Adrenal gland (tissue), 9 donors: ENCODE measurements at regions not wholly inside any gene's neighbourhood (a gene's known extent, or its start where the extent isn't known, plus 50 kb on each side); places are given as distances from the start of the nearest gene placed in this dataset.
A peak's percentile ranks its signal among the peaks of the same experiment; 100 is the strongest.

Source experiments
- DNase-seq, 7 donors: peaks; one replicate each; pipeline ENCODE4 v3.0.0-alpha.2; 2019 to 2020
- H3K27ac ChIP-seq, 5 donors: fragments of 200-600 bp; sonication (generic) in 4 of 5; 1 replicate in 3 of 5; 2 replicates in 2 of 5; pipeline versions ENCODE4 v1.5.1 to v1.8.0; 2016 to 2020; ENCODE audit warnings: mild to moderate bottlenecking in 1 of 5
- H3K27me3 ChIP-seq: fragments of 200-600 bp; 2 replicates; pipeline ENCODE4 v1.8.0; 2021
- H3K36me3 ChIP-seq, 2 donors: fragments of 200-600 bp; replicated peaks in 1 of 2; 1 replicate in 1 of 2; 2 replicates in 1 of 2; pipeline versions ENCODE4 v1.5.1 to v1.8.0; 2018 to 2022
- H3K4me1 ChIP-seq, 2 donors: fragments of 200-600 bp; replicated peaks in 1 of 2; 1 replicate in 1 of 2; 2 replicates in 1 of 2; pipeline versions ENCODE4 v1.5.1 to v1.8.0; 2018 to 2021
- H3K4me3 ChIP-seq, 4 donors: fragments of 200-600 bp; sonication (generic) in 3 of 4; one replicate each; pipeline ENCODE4 v1.5.1; 2016 to 2018
- H3K9me3 ChIP-seq, 3 donors: fragments of 200-600 bp; sonication (generic) in 1 of 3; replicated peaks in 1 of 3; 1 replicate in 2 of 3; 2 replicates in 1 of 3; pipeline versions ENCODE4 v1.5.1 to v1.8.0; 2016 to 2021
- POLR2A ChIP-seq, 2 donors: fragments of 450-650 bp; IDR thresholded peaks; one replicate each; pipeline ENCODE4 v1.6.1; 2017; ENCODE audit warnings: antibody characterized with exemption in 2 of 2, mild to moderate bottlenecking in 2 of 2, moderate library complexity in 1 of 2
- WGBS, 4 donors: extraction: QIAGEN DNeasy Blood & Tissue Kit in 2 of 4; methylation state at CpG; one replicate each; pipeline versions ENCODE4 v1.1.5 to v1.1.7; 2013 to 2017; 5-methylcytosine and 5-hydroxymethylcytosine counted together
- intact Hi-C, 2 donors: fragments of 100-400 bp; cut with DNase I; formaldehyde crosslinking; loops; one replicate each; pipeline versions ENCODE4 v1.14.1 to v1.15.0; 2022 to 2023
- TF ChIP-seq, protein P1 (sequence below), 6 experiments: fragments of 450-650 bp in 4 of 6; fragments of 200-600 bp in 2 of 6; sonication (generic) in 1 of 6; IDR thresholded peaks; 1 replicate in 5 of 6; 2 replicates in 1 of 6; pipeline versions ENCODE4 v1.5.1 to v1.8.0; 2016 to 2021; ENCODE audit warnings: antibody characterized with exemption in 6 of 6, mild to moderate bottlenecking in 2 of 6, moderate library complexity in 1 of 6
- donor health status: healthy with polysubstance abuse.
- donor health status: Bipolar disorder and iron deficiency.
- donor health status: DM: yes; HTN: yes; CAD: no.
- donor health status: DM: no; HTN: no; CAD: no.
- donor health status: DM: no; HTN: no; CAD: no.

DNA sequence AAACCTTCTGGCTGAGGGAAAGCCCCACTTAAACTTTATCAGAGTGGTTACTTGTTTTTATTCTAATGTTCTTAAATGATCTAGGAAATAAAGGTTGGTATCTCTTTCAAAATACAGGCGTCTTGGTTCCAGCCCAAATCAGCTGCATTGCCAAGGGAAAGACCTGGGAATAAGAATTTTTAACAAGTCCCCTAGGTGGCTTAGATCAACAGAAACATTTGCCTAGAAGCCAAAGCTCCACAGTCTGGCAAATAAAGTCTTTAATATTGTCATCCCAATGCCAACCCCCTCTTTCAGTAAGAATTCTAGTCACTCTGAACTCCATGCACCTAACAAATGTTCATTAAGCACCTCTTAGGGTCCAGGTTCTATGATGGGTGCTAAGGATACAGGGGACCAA lies 66.8 kb downstream of the ARL6IP4 start:
- Histone ChIP-seq H3K27ac (no peak overlapping the region), H3K4me1 (peaks cover 29 to 42% of the 10 kb centered on the region in 2 donors), H3K9me3 (no peaks in the 10 kb centered on the region), H3K27me3 (no peaks in the 10 kb centered on the region), H3K4me3 (no peak overlapping the region), H3K36me3 (no peaks in the 10 kb centered on the region)
- intact Hi-C loops = loop anchor here (10.0 kb wide), 1 partner anchor 108 kb away; the partner anchor contains the start of gene PITPNM2 (in 2 of the 2)
- TF ChIP-seq, protein P1, sequence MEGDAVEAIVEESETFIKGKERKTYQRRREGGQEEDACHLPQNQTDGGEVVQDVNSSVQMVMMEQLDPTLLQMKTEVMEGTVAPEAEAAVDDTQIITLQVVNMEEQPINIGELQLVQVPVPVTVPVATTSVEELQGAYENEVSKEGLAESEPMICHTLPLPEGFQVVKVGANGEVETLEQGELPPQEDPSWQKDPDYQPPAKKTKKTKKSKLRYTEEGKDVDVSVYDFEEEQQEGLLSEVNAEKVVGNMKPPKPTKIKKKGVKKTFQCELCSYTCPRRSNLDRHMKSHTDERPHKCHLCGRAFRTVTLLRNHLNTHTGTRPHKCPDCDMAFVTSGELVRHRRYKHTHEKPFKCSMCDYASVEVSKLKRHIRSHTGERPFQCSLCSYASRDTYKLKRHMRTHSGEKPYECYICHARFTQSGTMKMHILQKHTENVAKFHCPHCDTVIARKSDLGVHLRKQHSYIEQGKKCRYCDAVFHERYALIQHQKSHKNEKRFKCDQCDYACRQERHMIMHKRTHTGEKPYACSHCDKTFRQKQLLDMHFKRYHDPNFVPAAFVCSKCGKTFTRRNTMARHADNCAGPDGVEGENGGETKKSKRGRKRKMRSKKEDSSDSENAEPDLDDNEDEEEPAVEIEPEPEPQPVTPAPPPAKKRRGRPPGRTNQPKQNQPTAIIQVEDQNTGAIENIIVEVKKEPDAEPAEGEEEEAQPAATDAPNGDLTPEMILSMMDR (IDR thresholded peaks at IDR 0.05) = no peak
- TF ChIP-seq POLR2A (IDR thresholded peaks at IDR 0.05) = no peak
- WGBS, 4 donors = 68 to 85% (median 77%) methylated on average over 1 of the region's 1 CpG
- DNase-seq = no peak

DNA sequence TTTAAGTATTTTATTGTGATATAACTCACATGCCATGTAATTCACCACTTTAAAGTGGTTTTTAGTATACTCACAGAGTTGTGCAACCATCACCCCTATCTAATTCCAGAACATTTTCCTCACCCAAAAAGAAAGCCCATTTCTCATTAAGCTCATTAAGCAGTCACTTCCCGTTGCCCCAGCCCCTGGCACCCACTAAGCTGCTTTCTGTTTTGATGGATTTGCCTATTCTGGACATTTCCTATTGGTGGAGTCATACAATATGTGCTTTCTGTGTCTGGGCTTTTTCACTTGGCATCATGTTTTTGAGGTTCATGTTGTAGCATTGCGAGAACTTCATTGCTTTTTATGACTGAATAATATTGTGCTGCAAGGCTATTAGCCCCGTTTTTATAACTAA lies 66.0 kb downstream of the ARL6IP4 start:
- 77 to 86% (median 78%) methylated on average over 3 of the region's 3 CpGs for WGBS, 4 donors
- H3K36me3 ChIP-seq = no peaks in the 10 kb centered on the region
- DNase-seq = no peak
- intact Hi-C loops = loop anchor here (10.0 kb wide), 1 partner anchor 108 kb away; the partner anchor contains the start of gene PITPNM2 (in 2 of the 2)
- TF ChIP-seq, protein P1 (IDR thresholded peaks at IDR 0.05) = no peak
- no peak for TF ChIP-seq POLR2A (IDR thresholded peaks at IDR 0.05)
- H3K4me1 ChIP-seq = peaks cover 29 to 42% of the 10 kb centered on the region in 2 donors
- H3K27ac ChIP-seq = no peak overlapping the region
- H3K27me3 ChIP-seq = no peaks in the 10 kb centered on the region
- H3K4me3 ChIP-seq = no peak overlapping the region
- H3K9me3 ChIP-seq = no peaks in the 10 kb centered on the region

DNA sequence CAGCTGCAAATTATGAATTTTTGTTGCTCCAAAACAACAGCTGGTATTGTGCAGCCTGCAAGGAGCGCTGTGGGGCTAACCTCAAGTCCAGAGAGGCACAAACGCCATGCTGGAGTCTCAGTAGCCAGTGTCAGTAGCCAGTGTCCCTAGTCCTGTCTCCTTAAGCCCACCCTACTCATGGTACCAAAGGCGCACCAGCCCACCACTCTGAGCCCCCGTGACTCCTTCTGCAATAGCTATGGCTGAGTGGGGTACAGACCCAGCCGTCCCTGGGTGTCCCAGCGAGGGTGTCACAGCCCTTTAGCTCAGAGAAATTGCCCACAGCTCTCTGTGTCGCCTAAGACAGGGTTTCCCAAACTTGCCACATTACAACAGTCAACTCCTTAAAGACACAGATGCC lies 65.2 kb downstream of the ARL6IP4 start:
- H3K4me1 ChIP-seq = peaks cover 25 to 35% of the 10 kb centered on the region in 2 donors
- no peak overlapping the region for H3K27ac ChIP-seq
- 92 to 99% (median 96%) methylated on average over 6 to 7 of the region's 7 CpGs for WGBS, 4 donors
- H3K4me3 ChIP-seq = no peak overlapping the region
- H3K9me3 ChIP-seq = no peaks in the 10 kb centered on the region
- intact Hi-C loops = loop anchor here (10.0 kb wide), 1 partner anchor 109 kb away; the partner anchor contains the start of gene PITPNM2 (in 2 of the 2)
- no peaks in the 10 kb centered on the region for H3K36me3 ChIP-seq
- no peaks in the 10 kb centered on the region for H3K27me3 ChIP-seq
- TF ChIP-seq, protein P1 (IDR thresholded peaks at IDR 0.05) = no peak
- TF ChIP-seq POLR2A (IDR thresholded peaks at IDR 0.05) = no peak
- no peak for DNase-seq

DNA sequence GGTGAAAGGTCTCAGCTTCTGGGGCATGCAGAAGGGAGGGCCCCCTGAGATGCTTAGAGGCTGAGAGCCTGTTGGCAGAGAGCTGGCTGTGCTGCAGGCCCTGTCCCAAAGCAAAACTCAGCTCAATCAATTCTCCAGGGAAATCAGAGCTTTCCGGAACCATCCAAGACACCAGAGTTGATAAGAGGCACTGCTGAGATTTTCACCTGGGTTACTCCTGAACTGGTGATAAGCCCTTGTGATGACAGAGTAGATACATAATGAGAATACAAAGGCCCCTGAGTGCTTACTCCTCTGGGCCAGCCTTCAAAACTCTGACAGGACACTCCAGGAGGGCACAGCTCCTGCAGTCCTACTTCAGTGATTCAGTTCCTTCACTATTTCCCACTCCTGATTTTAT lies 63.9 kb downstream of the ARL6IP4 start:
- WGBS, 4 donors = 86 to 100% (median 92%) methylated on average over 1 of the region's 1 CpG
- H3K27ac ChIP-seq = peak overlapping the region in 2 of 5 donors; percentile 7 to 23
- DNase-seq = no peak
- peaks cover 14 to 22% of the 10 kb centered on the region in 2 donors for H3K4me1 ChIP-seq
- H3K4me3 ChIP-seq = no peak overlapping the region
- intact Hi-C loops = loop anchor here (10.0 kb wide), 1 partner anchor 110 kb away; the partner anchor contains the start of gene PITPNM2 (in 2 of the 2)
- no peaks in the 10 kb centered on the region for H3K9me3 ChIP-seq
- TF ChIP-seq POLR2A (IDR thresholded peaks at IDR 0.05) = no peak
- TF ChIP-seq, protein P1 (IDR thresholded peaks at IDR 0.05) = no peak
- no peaks in the 10 kb centered on the region for H3K36me3 ChIP-seq
- no peaks in the 10 kb centered on the region for H3K27me3 ChIP-seq
